Liver (tissue), 8 donors: ENCODE measurements at regions not wholly inside any gene's neighbourhood (a gene's known extent, or its start where the extent isn't known, plus 50 kb on each side); places are given as distances from the start of the nearest gene placed in this dataset.

Experiments
- DNase-seq: peaks from one replicate; pipeline ENCODE4 v3.0.0-alpha.2; 2017; ENCODE audit warnings: low spot score
- H3K27ac ChIP-seq, 2 donors: one replicate each; pipeline ENCODE4 v1.7.0; 2013; ENCODE audit warnings: inconsistent platforms in 2 of 2, low read length in 2 of 2, control low read depth in 1 of 2, low read depth in 1 of 2, mild to moderate bottlenecking in 1 of 2
- H3K27me3 ChIP-seq, 4 donors: one replicate each; pipeline versions ENCODE4 v1.6.1 to v1.7.0; 2013; ENCODE audit warnings: low read length in 3 of 4, inconsistent platforms in 1 of 4, mild to moderate bottlenecking in 1 of 4, moderate library complexity in 1 of 4; ENCODE audit not compliant: control insufficient read depth in 4 of 4, insufficient read depth in 4 of 4
- H3K36me3 ChIP-seq, 4 donors: one replicate each; pipeline versions ENCODE4 v1.6.1 to v1.7.0; 2013; ENCODE audit warnings: low read length in 3 of 4, mild to moderate bottlenecking in 3 of 4, low read depth in 1 of 4, moderate library complexity in 1 of 4; ENCODE audit not compliant: control insufficient read depth in 4 of 4, insufficient read depth in 3 of 4
- H3K4me1 ChIP-seq, 4 donors: one replicate each; pipeline versions ENCODE4 v1.6.1 to v1.7.0; 2013; ENCODE audit warnings: low read length in 3 of 4, mild to moderate bottlenecking in 3 of 4, moderate library complexity in 1 of 4; ENCODE audit not compliant: control insufficient read depth in 4 of 4, insufficient read depth in 4 of 4
- H3K4me3 ChIP-seq, 3 donors: one replicate each; pipeline versions ENCODE4 v1.6.1 to v1.7.0; 2013; ENCODE audit warnings: low read length in 3 of 3, control low read depth in 1 of 3, low read depth in 1 of 3, mild to moderate bottlenecking in 1 of 3
- H3K9ac ChIP-seq, 2 donors: one replicate each; pipeline ENCODE4 v1.7.0; 2013; ENCODE audit warnings: low read length in 2 of 2, mild to moderate bottlenecking in 2 of 2, moderate library complexity in 2 of 2, control low read depth in 1 of 2, low read depth in 1 of 2
- H3K9me3 ChIP-seq, 4 donors: one replicate each; pipeline versions ENCODE4 v1.6.1 to v1.7.0; 2013; ENCODE audit warnings: low read length in 3 of 4; ENCODE audit not compliant: control insufficient read depth in 4 of 4
- ATF3 ChIP-seq: IDR thresholded peaks from 2 replicates; pipeline ENCODE4 v1.6.1; 2016; ENCODE audit warnings: antibody characterized with exemption
- CTCF ChIP-seq: fragments of 150-350 bp; IDR thresholded peaks from 2 replicates; pipeline ENCODE4 v1.5.1; 2017; ENCODE audit warnings: improper control_type of control experiment, low read depth, low read length; ENCODE audit not compliant: missing input control
- EGR1 ChIP-seq, 2 donors: IDR thresholded peaks; 2 replicates each; pipeline ENCODE4 v1.6.1; 2016 to 2018; ENCODE audit warnings: antibody characterized with exemption in 2 of 2, low read depth in 2 of 2
- FOXA1 ChIP-seq: IDR thresholded peaks from 2 replicates; pipeline ENCODE4 v1.6.1; 2016; ENCODE audit warnings: antibody characterized with exemption
- GABPA ChIP-seq, 2 donors: IDR thresholded peaks in 1 of 2; conservative IDR thresholded peaks in 1 of 2; 2 replicates each; pipeline ENCODE4 v1.6.1; 2016; ENCODE audit warnings: antibody characterized with exemption in 2 of 2, mild to moderate bottlenecking in 1 of 2, moderate library complexity in 1 of 2
- HNF4A ChIP-seq, 2 donors: conservative IDR thresholded peaks; 2 replicates each; pipeline ENCODE4 v1.6.1; 2016; ENCODE audit warnings: antibody characterized with exemption in 2 of 2, mild to moderate bottlenecking in 2 of 2
- JUND ChIP-seq, 2 donors: IDR thresholded peaks; 2 replicates each; pipeline ENCODE4 v1.6.1; 2016; ENCODE audit warnings: antibody characterized with exemption in 2 of 2
- MAX ChIP-seq: IDR thresholded peaks from 2 replicates; pipeline ENCODE4 v1.6.1; 2016; ENCODE audit warnings: antibody characterized with exemption
- NR2F2 ChIP-seq: IDR thresholded peaks from 2 replicates; pipeline ENCODE4 v1.6.1; 2016; ENCODE audit warnings: antibody characterized with exemption
- RAD21 ChIP-seq, 2 donors: IDR thresholded peaks; 2 replicates each; pipeline ENCODE4 v1.6.1; 2016; ENCODE audit warnings: antibody characterized with exemption in 2 of 2, mild to moderate bottlenecking in 2 of 2
- REST ChIP-seq: IDR thresholded peaks from 2 replicates; pipeline ENCODE4 v1.6.1; 2016; ENCODE audit warnings: antibody characterized with exemption, mild to moderate bottlenecking
- RXRA ChIP-seq, 2 donors: IDR thresholded peaks; 2 replicates each; pipeline ENCODE4 v1.6.1; 2017 to 2018; ENCODE audit warnings: antibody characterized with exemption in 2 of 2, mild to moderate bottlenecking in 1 of 2
- SP1 ChIP-seq: IDR thresholded peaks from 2 replicates; pipeline ENCODE4 v1.6.1; 2018; ENCODE audit warnings: antibody characterized with exemption, mild to moderate bottlenecking
- TAF1 ChIP-seq: conservative IDR thresholded peaks from 2 replicates; pipeline ENCODE4 v1.6.1; 2016; ENCODE audit warnings: antibody characterized with exemption, mild to moderate bottlenecking
- ZBTB33 ChIP-seq: IDR thresholded peaks from 2 replicates; pipeline ENCODE4 v1.6.1; 2016; ENCODE audit warnings: antibody characterized with exemption
- WGBS: extraction: QIAGEN DNeasy Blood & Tissue Kit; methylation state at CpG from one replicate; pipeline ENCODE4 v1.1.7; 2013; 5-methylcytosine and 5-hydroxymethylcytosine counted together
- donor health status: healthy.
- donor health status: healthy.
- donor health status: healthy.
- donor health status: healthy.
- donor health status: healthy.

- Histone ChIP-seq H3K9ac (no peak overlapping the region), H3K27me3 (peaks cover 0 to 2% (median 0%) of the 10 kb centered on the region in 4 donors), H3K27ac (peak overlapping the region in 1 of 2 donors; percentile 37), H3K4me1 (no peaks in the 10 kb centered on the region), H3K9me3 (no peaks in the 10 kb centered on the region), H3K36me3 (no peaks in the 10 kb centered on the region), H3K4me3 (no peak overlapping the region)
- 73% methylated on average over 28 of the region's 28 CpGs for WGBS
- TF ChIP-seq REST = no peak
- no peak for TF ChIP-seq CTCF
- TF ChIP-seq TAF1 = no peak
- no peak for DNase-seq
Measured at GRCh38 chr13:111516712-111517640, 196.5 kb downstream of the TEX29 start.

GRCh38 chr13:111517641-111518010, 197.2 kb downstream of the TEX29 start:
- H3K9ac ChIP-seq = no peak overlapping the region
- no peak for DNase-seq
- H3K27ac ChIP-seq = no peak overlapping the region
- no peaks in the 10 kb centered on the region for H3K36me3 ChIP-seq
- H3K4me3 ChIP-seq = no peak overlapping the region
- WGBS = 64% methylated on average over 8 of the region's 10 CpGs
- H3K9me3 ChIP-seq = no peaks in the 10 kb centered on the region
- H3K27me3 ChIP-seq = peaks cover 0 to 2% (median 0%) of the 10 kb centered on the region in 4 donors
- TF ChIP-seq EGR1 (IDR thresholded peaks at IDR 0.05; ENCODE audit: low read depth in 2 of 2) (no peak), RXRA (IDR thresholded peaks at IDR 0.05) (no peak), HNF4A (conservative IDR thresholded peaks at IDR 0.05) (no peak), FOXA1 (no peak), GABPA (IDR thresholded peaks at IDR 0.05 in 1 of 2, conservative IDR thresholded peaks at IDR 0.05 in 1 of 2) (no peak), RAD21 (IDR thresholded peaks at IDR 0.05) (no peak), ZBTB33 (no peak), TAF1 (no peak), CTCF (no peak), ATF3 (no peak), JUND (IDR thresholded peaks at IDR 0.05) (no peak), MAX (no peak), SP1 (no peak), NR2F2 (no peak), REST (no peak)
- no peaks in the 10 kb centered on the region for H3K4me1 ChIP-seq
